ENCODE measurements at regions not wholly inside any gene's neighbourhood (a gene's known extent, or its start where the extent isn't known, plus 50 kb on each side); places are given as distances from the start of the nearest gene placed in this dataset.

- TF ChIP-seq CTCF (conservative IDR thresholded peaks at IDR 0.05; ENCODE audit: low read length) (no peak), EZH2phosphoT487 (IDR thresholded peaks at IDR 0.05; ENCODE audit: borderline replicate concordance, low read depth, low read length) (no peak)
These were observed 449.6 kb downstream of the SLCO4C1 start for GRCh38 chr5:101846496-101846895.

All from OCI-LY7 (cell line).